SU-DHL-6 (cell line): ENCODE measurements at regions not wholly inside any gene's neighbourhood (a gene's known extent, or its start where the extent isn't known, plus 50 kb on each side); places are given as distances from the start of the nearest gene placed in this dataset.

Experiments
- H2AFZ ChIP-seq: fragments of 200-600 bp; sonication (generic); 2 replicates; pipeline ENCODE4 v1.6.1; 2014; ENCODE audit warnings: low read depth, mild to moderate bottlenecking, moderate library complexity, mixed read lengths, antibody characterized with exemption, low read length; ENCODE audit not compliant: severe bottlenecking
- H3F3A ChIP-seq: fragments of 200-600 bp; shearing (Covaris generic); 2 replicates; pipeline ENCODE4 v1.6.0; 2016; ENCODE audit warnings: antibody characterized with exemption, mild to moderate bottlenecking; ENCODE audit not compliant: insufficient read depth
- H3K27ac ChIP-seq: fragments of 200-600 bp; sonication (generic); 2 replicates; pipeline ENCODE4 v1.5.1; 2016; ENCODE audit warnings: low read depth, mild to moderate bottlenecking, low read length, moderate library complexity, mixed read lengths
- H3K27me3 ChIP-seq: fragments of 200-600 bp; sonication (generic), shearing (Covaris generic); 2 replicates; pipeline ENCODE4 v1.6.0; 2014; ENCODE audit warnings: mild to moderate bottlenecking, low read length
- H3K36me3 ChIP-seq: fragments of 200-600 bp; sonication (generic); 2 replicates; pipeline ENCODE4 v1.6.1; 2014; ENCODE audit warnings: mild to moderate bottlenecking, low read length, mixed read lengths
- H3K4me2 ChIP-seq: fragments of 300-600, 200-600 bp; shearing (Covaris generic), sonication (generic); 2 replicates; pipeline ENCODE4 v1.6.0; 2014; ENCODE audit warnings: low read length, low read depth, mild to moderate bottlenecking; ENCODE audit not compliant: poor library complexity, severe bottlenecking
- H3K4me3 ChIP-seq: fragments of 200-600 bp; sonication (generic); 2 replicates; pipeline ENCODE4 v1.5.1; 2014; ENCODE audit warnings: antibody characterized with exemption, low read length, mild to moderate bottlenecking, mixed read lengths; ENCODE audit not compliant: insufficient read depth, poor library complexity, severe bottlenecking
- H3K79me2 ChIP-seq: fragments of 200-600 bp; sonication (generic); 2 replicates; pipeline ENCODE4 v1.6.1; 2014; ENCODE audit warnings: mild to moderate bottlenecking, low read length, moderate library complexity; ENCODE audit not compliant: insufficient read depth
- H3K9ac ChIP-seq: fragments of 200-600 bp; sonication (generic); 2 replicates; pipeline ENCODE4 v1.7.0; 2014; ENCODE audit warnings: mild to moderate bottlenecking, low read length
- H3K9me2 ChIP-seq: fragments of 200-600 bp; sonication (generic); replicated peaks from 2 replicates; pipeline ENCODE4 v1.6.1; 2014; ENCODE audit warnings: low read length; ENCODE audit not compliant: insufficient read depth
- H3K9me3 ChIP-seq: fragments of 200-600 bp; sonication (generic); 2 replicates; pipeline ENCODE4 v1.6.1; 2014; ENCODE audit warnings: low read length, mixed read lengths; ENCODE audit not compliant: insufficient read depth
- H4K20me1 ChIP-seq: fragments of 200-600 bp; sonication (generic); 2 replicates; pipeline ENCODE4 v1.6.1; 2014; ENCODE audit warnings: low read depth, mild to moderate bottlenecking, antibody characterized with exemption, low read length, moderate library complexity, mixed read lengths
- EZH2phosphoT487 ChIP-seq: fragments of 200-600 bp; sonication (generic), shearing (Covaris generic); conservative IDR thresholded peaks from 2 replicates; pipeline ENCODE4 v1.6.1; 2018; ENCODE audit warnings: mild to moderate bottlenecking, antibody characterized with exemption, low read length, moderate library complexity, mixed read lengths
- TF ChIP-seq, protein P1 (sequence below): fragments of 200-600 bp; sonication (generic); IDR thresholded peaks from one replicate; pipeline ENCODE4 v1.5.1; 2017; ENCODE audit warnings: antibody characterized with exemption, mild to moderate bottlenecking, low read length, moderate library complexity; ENCODE audit not compliant: insufficient read depth, poor library complexity, severe bottlenecking

DNA sequence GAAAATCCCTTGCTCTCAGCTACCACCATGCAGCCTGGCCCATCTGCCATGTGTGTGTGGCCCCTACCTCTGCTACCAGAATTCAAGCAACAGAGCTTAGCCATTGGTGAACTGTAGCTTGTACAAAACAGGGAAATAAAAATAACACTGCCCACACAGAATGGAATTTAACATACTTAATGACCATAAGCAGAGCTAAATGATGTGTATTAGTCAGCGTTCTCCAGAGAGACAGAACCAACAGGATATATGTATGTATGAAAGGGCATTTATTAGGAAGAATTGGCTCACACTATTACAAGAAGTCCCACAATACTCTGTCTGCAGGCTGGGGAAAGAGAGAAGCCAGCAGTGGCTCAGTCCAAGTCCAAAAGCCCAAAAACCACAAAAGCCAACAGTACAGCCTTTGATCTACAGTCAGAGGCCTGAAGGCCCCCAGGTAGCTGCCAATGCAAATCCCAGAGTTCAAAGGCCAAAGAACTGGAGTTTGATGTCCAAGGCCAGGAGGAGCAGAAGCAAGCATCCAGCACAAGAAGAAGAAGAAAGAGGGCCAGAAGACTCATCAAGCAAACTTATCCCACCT is 318.8 kb downstream of the DNAH5 start:
- Histone ChIP-seq H3K36me3 (no peaks in the 10 kb centered on the region), H3K4me3 (no peak overlapping the region), H3K9me3 (no peaks in the 10 kb centered on the region), H3F3A (no peaks in the 10 kb centered on the region), H3K27me3 (no peaks in the 10 kb centered on the region), H3K79me2 (no peaks in the 10 kb centered on the region), H3K4me2 (no peak overlapping the region), H3K27ac (no peak overlapping the region), H4K20me1 (no peaks in the 10 kb centered on the region), H2AFZ (no peak overlapping the region), H3K9ac (no peak overlapping the region), H3K9me2 (no peaks in the 10 kb centered on the region)
- TF ChIP-seq, protein P1, sequence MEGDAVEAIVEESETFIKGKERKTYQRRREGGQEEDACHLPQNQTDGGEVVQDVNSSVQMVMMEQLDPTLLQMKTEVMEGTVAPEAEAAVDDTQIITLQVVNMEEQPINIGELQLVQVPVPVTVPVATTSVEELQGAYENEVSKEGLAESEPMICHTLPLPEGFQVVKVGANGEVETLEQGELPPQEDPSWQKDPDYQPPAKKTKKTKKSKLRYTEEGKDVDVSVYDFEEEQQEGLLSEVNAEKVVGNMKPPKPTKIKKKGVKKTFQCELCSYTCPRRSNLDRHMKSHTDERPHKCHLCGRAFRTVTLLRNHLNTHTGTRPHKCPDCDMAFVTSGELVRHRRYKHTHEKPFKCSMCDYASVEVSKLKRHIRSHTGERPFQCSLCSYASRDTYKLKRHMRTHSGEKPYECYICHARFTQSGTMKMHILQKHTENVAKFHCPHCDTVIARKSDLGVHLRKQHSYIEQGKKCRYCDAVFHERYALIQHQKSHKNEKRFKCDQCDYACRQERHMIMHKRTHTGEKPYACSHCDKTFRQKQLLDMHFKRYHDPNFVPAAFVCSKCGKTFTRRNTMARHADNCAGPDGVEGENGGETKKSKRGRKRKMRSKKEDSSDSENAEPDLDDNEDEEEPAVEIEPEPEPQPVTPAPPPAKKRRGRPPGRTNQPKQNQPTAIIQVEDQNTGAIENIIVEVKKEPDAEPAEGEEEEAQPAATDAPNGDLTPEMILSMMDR = no peak
- TF ChIP-seq EZH2phosphoT487 = no peak

DNA sequence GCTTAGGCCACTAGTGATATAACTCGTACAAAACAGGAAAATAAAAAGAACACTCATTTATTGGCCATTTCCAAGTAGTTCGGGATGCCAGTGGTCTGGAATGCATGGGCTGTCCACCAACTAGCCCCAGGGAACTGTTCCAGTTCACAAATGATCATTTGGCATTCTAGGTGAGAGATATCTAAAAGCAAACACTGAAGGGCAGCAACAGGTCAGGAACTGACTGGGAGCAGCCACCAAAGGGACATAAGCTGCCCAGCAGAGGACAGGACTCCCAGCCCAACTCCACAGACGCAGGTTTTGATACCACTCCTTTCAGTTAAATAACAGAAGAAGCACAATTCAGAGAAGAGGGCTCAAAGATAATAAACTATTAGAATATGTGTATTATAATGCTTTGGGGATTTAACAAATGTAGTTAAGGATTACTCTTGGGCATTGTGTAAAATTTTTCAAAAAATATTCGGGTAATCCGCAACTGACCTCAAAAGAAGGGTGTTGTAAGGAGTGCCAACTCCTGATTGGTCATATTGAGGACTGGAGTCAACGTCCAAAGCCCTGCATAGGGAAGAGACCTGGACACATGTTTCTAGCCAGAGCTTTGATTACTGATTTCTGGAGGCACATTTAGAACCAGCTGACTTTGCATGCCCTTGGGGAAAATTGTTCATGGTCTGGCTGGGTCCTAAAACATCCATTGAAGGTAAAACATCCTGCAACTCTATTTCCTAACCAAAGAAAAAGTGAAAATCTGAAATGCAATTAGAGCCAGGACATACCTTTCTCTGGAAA is 320.0 kb downstream of the DNAH5 start:
- H3K36me3 ChIP-seq = no peaks in the 10 kb centered on the region
- no peaks in the 10 kb centered on the region for H3K9me2 ChIP-seq
- no peaks in the 10 kb centered on the region for H3K9me3 ChIP-seq
- H3K79me2 ChIP-seq = no peaks in the 10 kb centered on the region
- no peak overlapping the region for H3K9ac ChIP-seq
- H3K27me3 ChIP-seq = no peaks in the 10 kb centered on the region
- no peak overlapping the region for H2AFZ ChIP-seq
- no peak overlapping the region for H3K4me3 ChIP-seq
- H3K27ac ChIP-seq = no peak overlapping the region
- no peaks in the 10 kb centered on the region for H3F3A ChIP-seq
- TF ChIP-seq, protein P1 = no peak
- no peak for TF ChIP-seq EZH2phosphoT487
- no peaks in the 10 kb centered on the region for H4K20me1 ChIP-seq
- H3K4me2 ChIP-seq = no peak overlapping the region

DNA sequence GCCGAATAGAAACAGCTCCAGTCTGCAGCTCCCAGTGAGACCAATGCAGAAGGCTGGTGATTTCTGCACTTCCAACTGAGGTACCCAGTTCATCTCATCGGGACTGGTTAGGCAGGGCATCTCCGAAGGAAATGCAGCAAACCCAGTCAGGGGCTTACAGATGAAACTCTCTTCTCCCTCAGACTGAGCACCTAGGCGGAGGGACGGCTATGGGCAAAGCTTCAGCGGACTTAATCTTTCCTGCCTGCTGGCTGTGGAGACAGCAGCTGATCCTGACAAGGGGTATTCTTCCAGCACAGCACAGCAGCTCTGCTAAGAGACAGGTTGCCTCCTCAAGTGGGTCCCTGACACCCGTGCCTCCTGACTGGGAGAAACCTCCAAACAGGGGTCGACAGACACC is 330.9 kb downstream of the DNAH5 start:
- H3K79me2 ChIP-seq = no peaks in the 10 kb centered on the region
- H3K9me2 ChIP-seq = no peaks in the 10 kb centered on the region
- H3K4me2 ChIP-seq = no peak overlapping the region
- no peaks in the 10 kb centered on the region for H3K27me3 ChIP-seq
- no peaks in the 10 kb centered on the region for H3K9me3 ChIP-seq
- no peak overlapping the region for H3K9ac ChIP-seq
- TF ChIP-seq, protein P1 = no peak
- TF ChIP-seq EZH2phosphoT487 = no peak
- no peak overlapping the region for H3K4me3 ChIP-seq
- H2AFZ ChIP-seq = no peak overlapping the region
- H4K20me1 ChIP-seq = no peaks in the 10 kb centered on the region
- no peaks in the 10 kb centered on the region for H3K36me3 ChIP-seq
- H3K27ac ChIP-seq = no peak overlapping the region
- no peaks in the 10 kb centered on the region for H3F3A ChIP-seq
